Activated CD4-positive, alpha-beta T cell treated with anti-CD3 and anti-CD28 coated beads, Interleukin-2, amount 10 ng/mL, durations not matched to agents 24 days and 14 days (primary cell): ENCODE measurements at regions not wholly inside any gene's neighbourhood (a gene's known extent, or its start where the extent isn't known, plus 50 kb on each side); places are given as distances from the start of the nearest gene placed in this dataset.

Source experiments
- DNase-seq: peaks from one replicate; pipeline ENCODE4 v3.0.0; 2022
- H3K27ac Mint-ChIP-seq: one replicate; pipeline ENCODE4 v1.8.0; 2022; ENCODE audit warnings: mild to moderate bottlenecking, mixed read lengths
- H3K27me3 Mint-ChIP-seq: one replicate; pipeline ENCODE4 v1.8.0; 2022; ENCODE audit warnings: mixed read lengths
- H3K36me3 Mint-ChIP-seq: one replicate; pipeline ENCODE4 v1.8.0; 2022; ENCODE audit warnings: low read depth, mild to moderate bottlenecking, mixed read lengths
- H3K4me1 Mint-ChIP-seq: one replicate; pipeline ENCODE4 v1.8.0; 2021; ENCODE audit warnings: mixed read lengths
- H3K4me3 Mint-ChIP-seq: one replicate; pipeline ENCODE4 v1.8.0; 2022; ENCODE audit warnings: mild to moderate bottlenecking, moderate library complexity, mixed read lengths
- H3K9me3 Mint-ChIP-seq: one replicate; pipeline ENCODE4 v1.8.0; 2021; ENCODE audit warnings: mixed read lengths
- intact Hi-C: fragments of 100-400 bp; cut with micrococcal nuclease; formaldehyde crosslinking; loops from one replicate; pipeline ENCODE4 v1.15.1; 2023

DNA sequence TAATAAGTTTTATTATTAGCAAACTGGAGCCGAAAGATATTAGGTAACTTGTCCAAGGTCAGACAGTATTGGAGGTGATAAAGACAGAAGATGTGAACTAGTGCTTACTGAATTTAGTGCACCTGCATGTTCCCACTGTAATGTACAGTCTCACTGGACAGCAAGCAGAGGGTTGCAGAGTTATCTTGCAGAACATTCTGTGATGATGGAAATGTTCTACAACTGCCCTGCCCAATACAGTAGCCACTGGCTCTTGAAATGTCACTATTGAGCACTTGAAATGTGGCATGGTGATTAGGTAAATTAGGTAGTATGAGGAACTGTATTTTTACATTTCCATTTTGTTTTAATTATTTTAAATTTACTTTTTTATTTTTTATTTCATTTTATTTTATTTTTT is 356.6 kb downstream of the EPHA4 start:
- H3K27ac Mint-ChIP-seq: no peak overlapping the region
- H3K4me3 Mint-ChIP-seq: no peak overlapping the region
- H3K27me3 Mint-ChIP-seq: no peaks in the 10 kb centered on the region
- intact Hi-C loops: no loop called here
- no peaks in the 10 kb centered on the region for H3K36me3 Mint-ChIP-seq
- no peaks in the 10 kb centered on the region for H3K9me3 Mint-ChIP-seq
- no peaks in the 10 kb centered on the region for H3K4me1 Mint-ChIP-seq
- DNase-seq: no peak

DNA sequence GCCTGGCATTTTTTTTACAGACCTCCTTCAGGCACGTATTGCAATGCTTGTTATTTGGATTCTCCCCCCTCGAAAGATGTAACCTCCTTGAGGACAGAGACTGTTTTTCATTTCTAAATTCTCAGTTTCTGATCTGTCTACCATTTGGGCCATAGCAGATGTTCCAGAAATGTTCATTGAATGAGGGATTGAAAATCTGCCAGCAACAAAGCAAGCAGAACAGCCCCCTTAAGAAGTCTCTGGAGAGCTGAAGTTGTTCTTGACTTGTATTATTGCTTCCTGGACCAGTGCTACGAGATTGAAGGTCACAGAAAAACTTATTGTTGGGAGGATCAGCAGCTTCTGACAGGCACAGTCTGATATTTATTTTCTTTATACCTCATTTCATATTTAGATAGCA is 355.5 kb downstream of the EPHA4 start:
- Mint-ChIP-seq H3K27me3 (no peaks in the 10 kb centered on the region), H3K27ac (no peak overlapping the region), H3K4me1 (no peaks in the 10 kb centered on the region), H3K36me3 (no peaks in the 10 kb centered on the region), H3K4me3 (no peak overlapping the region), H3K9me3 (no peaks in the 10 kb centered on the region)
- DNase-seq: no peak
- intact Hi-C loops: no loop called here

GRCh38 chr2:221225752-221226151 is 346.4 kb downstream of the EPHA4 start:
- H3K4me1 Mint-ChIP-seq: no peaks in the 10 kb centered on the region

GRCh38 chr2:221228214-221228769 is 343.8 kb downstream of the EPHA4 start:
- Mint-ChIP-seq H3K36me3 (no peaks in the 10 kb centered on the region), H3K4me3 (no peak overlapping the region), H3K9me3 (no peaks in the 10 kb centered on the region), H3K27me3 (no peaks in the 10 kb centered on the region), H3K4me1 (no peaks in the 10 kb centered on the region), H3K27ac (no peak overlapping the region)
- intact Hi-C loops: no loop called here
- DNase-seq: no peak

More at GRCh38 chr2:221225752-221226151, 346.4 kb downstream of the EPHA4 start:
- H3K4me3 Mint-ChIP-seq: no peak overlapping the region
- no peak overlapping the region for H3K27ac Mint-ChIP-seq
- intact Hi-C loops: no loop called here
- DNase-seq: no peak
- no peaks in the 10 kb centered on the region for H3K36me3 Mint-ChIP-seq
- H3K27me3 Mint-ChIP-seq: no peaks in the 10 kb centered on the region
- H3K9me3 Mint-ChIP-seq: no peaks in the 10 kb centered on the region

- Mint-ChIP-seq H3K27me3 (no peaks in the 10 kb centered on the region), H3K9me3 (no peaks in the 10 kb centered on the region), H3K4me3 (no peak overlapping the region)
Observed at GRCh38 chr2:221229099-221229498, 343.0 kb downstream of the EPHA4 start.

DNA sequence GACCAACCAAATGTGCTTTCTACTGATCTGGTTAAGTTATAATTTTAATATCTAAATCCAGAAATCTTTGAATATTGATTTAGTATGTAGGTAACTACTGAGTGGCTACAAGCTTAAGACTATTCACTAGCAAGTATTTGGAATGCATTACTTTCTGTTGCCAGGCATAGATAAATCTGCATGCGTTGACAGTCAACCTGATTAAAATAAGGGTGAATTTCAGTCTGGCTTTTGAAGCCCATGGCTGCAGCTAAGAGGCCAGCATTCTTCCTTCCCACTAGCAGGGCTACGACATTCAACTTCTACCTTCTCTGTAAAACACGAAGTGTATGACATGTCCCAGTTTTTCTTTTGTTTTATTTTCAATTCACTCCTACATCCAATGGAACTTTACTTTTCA is 340.6 kb downstream of the EPHA4 start:
- intact Hi-C loops: no loop called here
- no peaks in the 10 kb centered on the region for H3K9me3 Mint-ChIP-seq
- H3K27me3 Mint-ChIP-seq: no peaks in the 10 kb centered on the region
- H3K4me1 Mint-ChIP-seq: no peaks in the 10 kb centered on the region
- H3K27ac Mint-ChIP-seq: no peak overlapping the region
- no peaks in the 10 kb centered on the region for H3K36me3 Mint-ChIP-seq
- DNase-seq: no peak
- no peak overlapping the region for H3K4me3 Mint-ChIP-seq

More at GRCh38 chr2:221229099-221229498, 343.0 kb downstream of the EPHA4 start:
- H3K4me1 Mint-ChIP-seq: no peaks in the 10 kb centered on the region
- intact Hi-C loops: no loop called here
- H3K27ac Mint-ChIP-seq: no peak overlapping the region
- H3K36me3 Mint-ChIP-seq: no peaks in the 10 kb centered on the region
- no peak for DNase-seq

DNA sequence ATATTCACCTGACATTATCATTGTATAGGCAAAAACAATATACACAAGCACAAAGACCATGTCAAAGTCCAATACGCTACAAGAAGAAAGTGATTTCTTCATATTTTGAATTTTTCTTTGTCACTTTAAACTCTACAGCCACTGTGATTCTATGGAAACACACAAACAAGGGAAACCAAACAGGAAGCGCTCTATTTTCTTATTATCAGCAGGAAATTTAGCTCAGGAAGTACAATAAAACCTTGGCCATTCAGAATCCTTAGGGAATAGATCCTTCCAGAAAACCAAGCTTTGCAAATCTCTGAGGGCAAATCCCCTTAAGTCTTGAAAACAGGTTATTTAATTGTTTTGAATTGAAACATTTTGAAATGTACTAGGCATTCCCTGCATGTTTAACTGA is 336.2 kb downstream of the EPHA4 start:
- no peaks in the 10 kb centered on the region for H3K4me1 Mint-ChIP-seq
- no peak overlapping the region for H3K4me3 Mint-ChIP-seq
- intact Hi-C loops: no loop called here
- H3K36me3 Mint-ChIP-seq: no peaks in the 10 kb centered on the region
- H3K27ac Mint-ChIP-seq: no peak overlapping the region
- no peaks in the 10 kb centered on the region for H3K9me3 Mint-ChIP-seq
- no peaks in the 10 kb centered on the region for H3K27me3 Mint-ChIP-seq
- DNase-seq: no peak

- no peaks in the 10 kb centered on the region for H3K4me1 Mint-ChIP-seq
- H3K9me3 Mint-ChIP-seq: no peaks in the 10 kb centered on the region
- intact Hi-C loops: no loop called here
- no peak overlapping the region for H3K4me3 Mint-ChIP-seq
- no peaks in the 10 kb centered on the region for H3K27me3 Mint-ChIP-seq
- no peak overlapping the region for H3K27ac Mint-ChIP-seq
- H3K36me3 Mint-ChIP-seq: no peaks in the 10 kb centered on the region
- no peak for DNase-seq
Observed at GRCh38 chr2:221241072-221241471, 331.0 kb downstream of the EPHA4 start.

GRCh38 chr2:221243771-221244170 is 328.3 kb downstream of the EPHA4 start:
- intact Hi-C loops: no loop called here
- no peaks in the 10 kb centered on the region for H3K27me3 Mint-ChIP-seq
- no peaks in the 10 kb centered on the region for H3K4me1 Mint-ChIP-seq

GRCh38 chr2:221245045-221245444 is 327.1 kb downstream of the EPHA4 start:
- H3K36me3 Mint-ChIP-seq: no peaks in the 10 kb centered on the region
- H3K4me1 Mint-ChIP-seq: no peaks in the 10 kb centered on the region
- H3K4me3 Mint-ChIP-seq: no peak overlapping the region
- no peaks in the 10 kb centered on the region for H3K9me3 Mint-ChIP-seq
- intact Hi-C loops: no loop called here
- DNase-seq: no peak
- no peak overlapping the region for H3K27ac Mint-ChIP-seq
- H3K27me3 Mint-ChIP-seq: no peaks in the 10 kb centered on the region

More at GRCh38 chr2:221243771-221244170, 328.3 kb downstream of the EPHA4 start:
- no peak overlapping the region for H3K27ac Mint-ChIP-seq
- DNase-seq: no peak
- no peaks in the 10 kb centered on the region for H3K36me3 Mint-ChIP-seq
- no peak overlapping the region for H3K4me3 Mint-ChIP-seq
- H3K9me3 Mint-ChIP-seq: no peaks in the 10 kb centered on the region

- intact Hi-C loops: no loop called here
Observed at GRCh38 chr2:221245772-221246171, 326.3 kb downstream of the EPHA4 start.

GRCh38 chr2:221254299-221254698 is 317.8 kb downstream of the EPHA4 start:
- H3K4me1 Mint-ChIP-seq: no peaks in the 10 kb centered on the region
- H3K27me3 Mint-ChIP-seq: no peaks in the 10 kb centered on the region
- intact Hi-C loops: no loop called here
- H3K27ac Mint-ChIP-seq: no peak overlapping the region
- no peak overlapping the region for H3K4me3 Mint-ChIP-seq
- no peak for DNase-seq
- no peaks in the 10 kb centered on the region for H3K9me3 Mint-ChIP-seq
- H3K36me3 Mint-ChIP-seq: no peaks in the 10 kb centered on the region

More at GRCh38 chr2:221245772-221246171, 326.3 kb downstream of the EPHA4 start:
- Mint-ChIP-seq H3K27me3 (no peaks in the 10 kb centered on the region), H3K9me3 (no peaks in the 10 kb centered on the region), H3K27ac (no peak overlapping the region), H3K4me3 (no peak overlapping the region), H3K36me3 (no peaks in the 10 kb centered on the region), H3K4me1 (no peaks in the 10 kb centered on the region)
- DNase-seq: no peak

DNA sequence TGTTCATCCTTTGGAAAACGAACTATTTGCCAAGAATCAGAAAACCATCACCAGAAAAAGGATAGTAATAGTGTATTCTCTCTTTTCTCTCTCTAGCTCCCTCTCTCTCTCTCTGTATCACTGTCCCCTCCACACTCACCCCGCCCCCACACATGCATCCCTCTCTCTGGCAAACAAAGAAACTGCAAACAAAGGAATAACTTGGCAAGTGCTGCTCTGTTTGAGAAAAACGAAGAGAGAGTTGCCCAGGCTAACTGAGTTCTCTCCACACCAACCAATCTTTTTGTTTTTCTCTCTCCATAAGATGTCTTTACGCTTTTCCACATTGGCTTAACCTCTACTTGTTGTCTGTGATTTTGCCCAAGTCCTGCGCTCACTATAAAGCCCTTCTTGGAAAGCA is 316.2 kb downstream of the EPHA4 start:
- no peak overlapping the region for H3K4me3 Mint-ChIP-seq

DNA sequence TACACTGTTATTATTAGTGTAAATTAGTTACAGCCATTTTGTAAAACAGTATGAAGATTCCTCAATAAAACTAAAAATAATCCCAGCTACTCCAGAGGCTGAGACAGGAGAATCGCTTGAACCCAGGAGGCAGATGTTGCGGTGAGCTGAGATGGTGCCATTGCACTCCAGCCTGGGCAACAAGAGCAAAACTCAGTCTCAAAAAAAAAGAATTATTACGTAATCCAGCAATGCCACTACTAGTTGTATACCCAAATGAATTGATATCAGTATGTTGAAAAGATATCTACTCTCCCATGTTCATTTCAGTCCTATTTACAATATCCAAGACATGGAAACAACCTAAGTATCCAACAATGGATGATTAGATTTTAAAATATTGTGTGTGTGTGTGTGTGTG is 313.6 kb downstream of the EPHA4 start:
- no peaks in the 10 kb centered on the region for H3K27me3 Mint-ChIP-seq
- no peak overlapping the region for H3K27ac Mint-ChIP-seq
- no peaks in the 10 kb centered on the region for H3K36me3 Mint-ChIP-seq
- intact Hi-C loops: no loop called here
- no peaks in the 10 kb centered on the region for H3K4me1 Mint-ChIP-seq
- H3K9me3 Mint-ChIP-seq: no peaks in the 10 kb centered on the region
- H3K4me3 Mint-ChIP-seq: no peak overlapping the region
- DNase-seq: no peak

More for the DNA sequence above, 316.2 kb downstream of the EPHA4 start:
- Mint-ChIP-seq H3K27me3 (no peaks in the 10 kb centered on the region), H3K36me3 (no peaks in the 10 kb centered on the region), H3K27ac (no peak overlapping the region), H3K4me1 (no peaks in the 10 kb centered on the region), H3K9me3 (no peaks in the 10 kb centered on the region)
- intact Hi-C loops: no loop called here
- DNase-seq: no peak

GRCh38 chr2:221262651-221263050 is 309.5 kb downstream of the EPHA4 start:
- H3K9me3 Mint-ChIP-seq: no peaks in the 10 kb centered on the region
- no peak overlapping the region for H3K4me3 Mint-ChIP-seq
- H3K27me3 Mint-ChIP-seq: no peaks in the 10 kb centered on the region
- no peaks in the 10 kb centered on the region for H3K36me3 Mint-ChIP-seq
- H3K4me1 Mint-ChIP-seq: no peaks in the 10 kb centered on the region
- intact Hi-C loops: no loop called here
- DNase-seq: no peak
- no peak overlapping the region for H3K27ac Mint-ChIP-seq
